PC-3 (cell line): ENCODE measurements at regions not wholly inside any gene's neighbourhood (a gene's known extent, or its start where the extent isn't known, plus 50 kb on each side); places are given as distances from the start of the nearest gene placed in this dataset.

Source experiments
- ATAC-seq: fragments of 200-7000 bp; cut with Tn5 transposase; 2 replicates; pipeline ENCODE4 v1.9.1; 2020; ENCODE audit warnings: mild to moderate bottlenecking, moderate library complexity
- BruUV-seq: library from RNA; stranded (reverse); fragments of 400-500 nt; replicated peaks from 2 replicates; lab custom pipeline; 2021; lab: Mats Ljungman, UMichigan
- CTCF ChIA-PET: fragments of 300-600 bp; sonication (Branson Sonifier 250); formaldehyde crosslinking; loops from one replicate; lab custom pipeline; 2022; ENCODE audit warnings: antibody characterized with exemption; lab: Charles Lee
- POLR2A ChIA-PET: fragments of 300-600 bp; sonication (Branson Sonifier 250); formaldehyde crosslinking; loops from one replicate; lab custom pipeline; 2022; ENCODE audit warnings: antibody characterized with exemption; ENCODE audit not compliant: unreplicated experiment; lab: Charles Lee
- DNase-seq: peaks from one replicate; pipeline ENCODE4 v3.0.0-alpha.2; 2015
- H2AFZ ChIP-seq: fragments of 300-600 bp; sonication (generic); 2 replicates; pipeline ENCODE4 v1.6.0; 2016; ENCODE audit warnings: antibody characterized with exemption, low read length
- H3F3A ChIP-seq: fragments of 300-600 bp; sonication (generic); one replicate; pipeline ENCODE4 v1.6.0; 2017; ENCODE audit warnings: antibody characterized with exemption, low read length, control low read depth, mild to moderate bottlenecking; ENCODE audit not compliant: unreplicated experiment
- H3K27ac ChIP-seq: fragments of 300-600 bp; sonication (generic); 2 replicates; pipeline ENCODE4 v1.5.1; 2016; ENCODE audit warnings: mild to moderate bottlenecking, low read length
- H3K27me3 ChIP-seq: fragments of 300-600 bp; sonication (generic); 2 replicates; pipeline ENCODE4 v1.6.1; 2016; ENCODE audit warnings: low read length, mixed read lengths
- H3K36me3 ChIP-seq: fragments of 300-600 bp; sonication (generic); 2 replicates; pipeline ENCODE4 v1.6.1; 2016; ENCODE audit warnings: low read depth, mixed run types, low read length, mixed read lengths
- H3K4me1 ChIP-seq: fragments of 300-600 bp; sonication (generic); 2 replicates; pipeline ENCODE4 v1.5.1; 2016; ENCODE audit warnings: low read length; ENCODE audit not compliant: insufficient read depth
- H3K4me2 ChIP-seq: fragments of 300-600 bp; sonication (generic); 2 replicates; pipeline ENCODE4 v1.6.0; 2016; ENCODE audit warnings: low read length
- H3K4me3 ChIP-seq: fragments of 300-600 bp; sonication (generic); 2 replicates; pipeline ENCODE4 v1.5.1; 2016; ENCODE audit warnings: mild to moderate bottlenecking, low read length, mixed read lengths
- H3K79me2 ChIP-seq: fragments of 300-600 bp; sonication (generic); 2 replicates; pipeline ENCODE4 v1.6.1; 2017; ENCODE audit warnings: low read length, mixed read lengths
- H3K9ac ChIP-seq: fragments of 300-600 bp; sonication (generic); 2 replicates; pipeline ENCODE4 v1.6.0; 2016; ENCODE audit warnings: mild to moderate bottlenecking, low read length
- H3K9me2 ChIP-seq: fragments of 300-600 bp; sonication (generic); replicated peaks from 2 replicates; pipeline ENCODE4 v1.6.1; 2016; ENCODE audit warnings: mixed run types, low read length, mixed read lengths
- H3K9me3 ChIP-seq: fragments of 300-600 bp; sonication (generic); 2 replicates; pipeline ENCODE4 v1.6.1; 2016; ENCODE audit warnings: low read length, mixed read lengths
- H4K20me1 ChIP-seq: fragments of 300-600 bp; sonication (generic); 2 replicates; pipeline ENCODE4 v1.6.1; 2016; ENCODE audit warnings: low read length, mixed read lengths
- EZH2 ChIP-seq: fragments of 300-600 bp; sonication (generic); IDR thresholded peaks from one replicate; pipeline ENCODE4 v1.6.1; 2017; ENCODE audit warnings: antibody characterized with exemption, mild to moderate bottlenecking, low read length; ENCODE audit not compliant: unreplicated experiment
- EZH2phosphoT487 ChIP-seq: fragments of 300-600 bp; sonication (generic); IDR thresholded peaks from 2 replicates; pipeline ENCODE4 v1.6.1; 2018; ENCODE audit warnings: mild to moderate bottlenecking, antibody characterized with exemption, low read length, borderline replicate concordance
- intact Hi-C: fragments of 100-400 bp; cut with micrococcal nuclease; formaldehyde crosslinking; loops from 2 replicates; pipeline ENCODE4 v1.9.0; 2023
- TF ChIP-seq, protein P1 (sequence below): fragments of 300-600 bp; sonication (generic); conservative IDR thresholded peaks from 2 replicates; pipeline ENCODE4 v1.5.1; 2017; ENCODE audit warnings: antibody characterized with exemption, low read depth, mild to moderate bottlenecking, low read length

DNA sequence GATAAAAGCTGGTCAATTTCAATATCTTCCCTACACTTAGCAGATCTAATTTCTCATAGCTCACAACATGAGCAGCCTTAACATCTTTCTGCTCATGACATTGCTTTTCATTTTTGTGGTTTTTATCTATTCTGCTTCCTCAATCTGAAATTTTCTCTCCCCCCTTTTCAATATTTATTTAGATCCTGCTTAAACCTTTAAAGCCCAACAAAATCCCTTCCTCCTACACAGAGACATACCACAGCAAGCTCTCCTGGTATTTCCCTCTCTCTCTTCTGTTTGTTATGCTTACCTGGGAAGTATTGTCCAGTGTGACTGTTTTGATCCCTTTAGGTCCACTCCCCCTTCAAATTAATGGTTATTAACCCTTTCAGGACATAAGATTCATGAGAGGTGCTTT is 582.5 kb downstream of the RFPL4B start:
- POLR2A ChIA-PET: no interaction called here
- intact Hi-C loops: no loop called here

DNA sequence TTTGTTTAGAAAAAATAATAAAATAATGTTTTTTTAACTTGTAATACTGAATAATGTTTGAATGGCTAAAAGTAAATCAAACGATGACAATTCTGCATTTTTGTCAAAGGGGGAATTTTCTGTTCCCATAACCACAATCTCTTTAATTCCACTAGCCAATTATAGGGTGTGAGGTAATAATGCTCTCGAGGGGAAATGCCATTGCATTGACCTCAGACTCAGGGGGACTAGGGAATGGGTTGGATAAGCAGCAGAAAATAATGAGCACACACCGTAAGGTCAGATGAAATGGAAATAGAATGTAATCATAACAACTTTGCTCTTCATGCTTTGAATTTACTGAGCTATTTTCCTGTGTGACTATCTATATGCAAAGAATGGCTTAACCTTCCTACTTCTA is 584.7 kb downstream of the RFPL4B start:
- Histone ChIP-seq H3K4me3 (no peak overlapping the region), H3K36me3 (no peaks in the 10 kb centered on the region), H3K27ac (no peak overlapping the region), H4K20me1 (no peaks in the 10 kb centered on the region), H3K4me1 (no peaks in the 10 kb centered on the region), H3K9ac (no peak overlapping the region), H3F3A (no peaks in the 10 kb centered on the region), H3K4me2 (no peak overlapping the region), H3K27me3 (no peaks in the 10 kb centered on the region), H3K9me2 (no peaks in the 10 kb centered on the region), H3K79me2 (no peaks in the 10 kb centered on the region), H3K9me3 (no peaks in the 10 kb centered on the region), H2AFZ (no peak overlapping the region)
- ChIA-PET CTCF (no interaction called here), POLR2A (no interaction called here)
- BruUV-seq: no TSS peak
- intact Hi-C loops: no loop called here
- DNase-seq (no peak), ATAC-seq (no peak)
- TF ChIP-seq EZH2phosphoT487 (no peak), EZH2 (no peak)
- TF ChIP-seq, protein P1, sequence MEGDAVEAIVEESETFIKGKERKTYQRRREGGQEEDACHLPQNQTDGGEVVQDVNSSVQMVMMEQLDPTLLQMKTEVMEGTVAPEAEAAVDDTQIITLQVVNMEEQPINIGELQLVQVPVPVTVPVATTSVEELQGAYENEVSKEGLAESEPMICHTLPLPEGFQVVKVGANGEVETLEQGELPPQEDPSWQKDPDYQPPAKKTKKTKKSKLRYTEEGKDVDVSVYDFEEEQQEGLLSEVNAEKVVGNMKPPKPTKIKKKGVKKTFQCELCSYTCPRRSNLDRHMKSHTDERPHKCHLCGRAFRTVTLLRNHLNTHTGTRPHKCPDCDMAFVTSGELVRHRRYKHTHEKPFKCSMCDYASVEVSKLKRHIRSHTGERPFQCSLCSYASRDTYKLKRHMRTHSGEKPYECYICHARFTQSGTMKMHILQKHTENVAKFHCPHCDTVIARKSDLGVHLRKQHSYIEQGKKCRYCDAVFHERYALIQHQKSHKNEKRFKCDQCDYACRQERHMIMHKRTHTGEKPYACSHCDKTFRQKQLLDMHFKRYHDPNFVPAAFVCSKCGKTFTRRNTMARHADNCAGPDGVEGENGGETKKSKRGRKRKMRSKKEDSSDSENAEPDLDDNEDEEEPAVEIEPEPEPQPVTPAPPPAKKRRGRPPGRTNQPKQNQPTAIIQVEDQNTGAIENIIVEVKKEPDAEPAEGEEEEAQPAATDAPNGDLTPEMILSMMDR: no peak

More for the DNA sequence above, 582.5 kb downstream of the RFPL4B start:
- no peak overlapping the region for H3K27ac ChIP-seq
- H3K9me2 ChIP-seq: no peaks in the 10 kb centered on the region
- TF ChIP-seq EZH2phosphoT487 (no peak), EZH2 (no peak)
- TF ChIP-seq, protein P1: no peak
- no peak overlapping the region for H3K9ac ChIP-seq
- no peaks in the 10 kb centered on the region for H3K36me3 ChIP-seq
- CTCF ChIA-PET: no interaction called here
- no peaks in the 10 kb centered on the region for H3K4me1 ChIP-seq
- H3K9me3 ChIP-seq: no peaks in the 10 kb centered on the region
- no peak overlapping the region for H3K4me3 ChIP-seq
- no peak for DNase-seq
- BruUV-seq: no TSS peak
- no peaks in the 10 kb centered on the region for H4K20me1 ChIP-seq
- H3K27me3 ChIP-seq: no peaks in the 10 kb centered on the region
- ATAC-seq: no peak
- H2AFZ ChIP-seq: no peak overlapping the region
- H3F3A ChIP-seq: no peaks in the 10 kb centered on the region
- no peaks in the 10 kb centered on the region for H3K79me2 ChIP-seq
- no peak overlapping the region for H3K4me2 ChIP-seq

DNA sequence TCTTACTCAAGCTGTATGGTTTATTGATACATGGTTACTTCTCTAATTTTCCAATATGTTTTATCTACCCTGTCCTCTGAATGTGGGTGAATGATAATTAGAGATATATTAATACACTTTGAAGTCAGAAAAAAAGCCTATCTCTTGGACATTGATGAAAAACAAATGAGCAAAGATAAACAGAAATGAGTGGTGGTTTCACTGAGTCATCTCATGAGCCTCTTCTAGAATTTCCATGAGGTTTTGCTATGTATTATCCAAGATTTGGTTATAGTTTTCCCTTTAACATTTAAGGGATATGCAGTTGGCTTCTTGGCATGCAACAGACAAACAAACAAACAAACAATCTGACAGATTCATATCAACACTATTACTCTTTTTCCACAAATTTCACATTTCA is 586.8 kb downstream of the RFPL4B start:
- H3K9me2 ChIP-seq: no peaks in the 10 kb centered on the region
- H3K79me2 ChIP-seq: no peaks in the 10 kb centered on the region
- ATAC-seq (no peak), DNase-seq (no peak)
- TF ChIP-seq EZH2 (no peak), EZH2phosphoT487 (no peak)
- TF ChIP-seq, protein P1: no peak
- no peak overlapping the region for H3K4me3 ChIP-seq
- H3K27me3 ChIP-seq: no peaks in the 10 kb centered on the region
- no peaks in the 10 kb centered on the region for H3K36me3 ChIP-seq
- no peaks in the 10 kb centered on the region for H3K9me3 ChIP-seq
- BruUV-seq: no TSS peak
- POLR2A ChIA-PET: no interaction called here
- H3K4me2 ChIP-seq: no peak overlapping the region
- no peak overlapping the region for H3K9ac ChIP-seq
- no peaks in the 10 kb centered on the region for H4K20me1 ChIP-seq
- H3K4me1 ChIP-seq: no peaks in the 10 kb centered on the region
- intact Hi-C loops: no loop called here
- H3K27ac ChIP-seq: no peak overlapping the region
- H3F3A ChIP-seq: no peaks in the 10 kb centered on the region
- H2AFZ ChIP-seq: no peak overlapping the region
- CTCF ChIA-PET: no interaction called here
